IMR-90 (cell line): ENCODE measurements at regions not wholly inside any gene's neighbourhood (a gene's known extent, or its start where the extent isn't known, plus 50 kb on each side); places are given as distances from the start of the nearest gene placed in this dataset.

Experiments used
- ATAC-seq: fragments of 200-7000 bp; cut with Tn5 transposase; 2 replicates; pipeline ENCODE4 v1.9.1; 2020; ENCODE audit warnings: low read depth, mild to moderate bottlenecking, moderate library complexity
- BruUV-seq: library from RNA; stranded (reverse); fragments of 400-500 nt; replicated peaks from 2 replicates; lab custom pipeline; 2021; lab: Mats Ljungman, UMichigan
- CTCF ChIA-PET: fragments of 300-600 bp; formaldehyde crosslinking; extraction: SDS; loops from one replicate; lab custom pipeline; 2021; ENCODE audit warnings: antibody characterized with exemption; lab: Yijun Ruan, JAX
- POLR2A ChIA-PET: fragments of 300-600 bp; sonication (Branson Sonifier 250); formaldehyde crosslinking; loops from one replicate; lab custom pipeline; 2022; ENCODE audit warnings: antibody characterized with exemption; ENCODE audit not compliant: unreplicated experiment; lab: Charles Lee
- DNase-seq: peaks from one replicate; pipeline ENCODE4 v3.0.0; 2013
- H2AFZ ChIP-seq: replicated peaks from 2 replicates; pipeline ENCODE3; 2013; ENCODE audit warnings: low read length, mild to moderate bottlenecking; ENCODE audit not compliant: poor library complexity
- H2AK5ac ChIP-seq: 2 replicates; pipeline ENCODE4 v1.6.1; 2013; ENCODE audit warnings: low read depth, low read length, inconsistent platforms
- H2AK9ac ChIP-seq: replicated peaks from 2 replicates; pipeline ENCODE3; 2013; ENCODE audit warnings: mild to moderate bottlenecking, low read depth, low read length, moderate library complexity; ENCODE audit not compliant: poor library complexity
- H2BK120ac ChIP-seq: 2 replicates; pipeline ENCODE4 v1.6.1; 2013; ENCODE audit warnings: low read depth, low read length, inconsistent platforms
- H2BK15ac ChIP-seq: 3 replicates; pipeline ENCODE4 v1.6.1; 2013; ENCODE audit warnings: low read depth, low read length, inconsistent platforms
- H2BK20ac ChIP-seq: 2 replicates; pipeline ENCODE4 v1.6.1; 2013; ENCODE audit warnings: low read depth, mild to moderate bottlenecking, inconsistent platforms, low read length, moderate library complexity
- H2BK5ac ChIP-seq: 2 replicates; pipeline ENCODE4 v1.6.1; 2013; ENCODE audit warnings: mild to moderate bottlenecking, low read depth, low read length, inconsistent platforms; ENCODE audit not compliant: poor library complexity, severe bottlenecking
- H3K14ac ChIP-seq: replicated peaks from 2 replicates; pipeline ENCODE4 v1.6.1; 2013; ENCODE audit warnings: low read depth, low read length, inconsistent platforms
- H3K18ac ChIP-seq: 2 replicates; pipeline ENCODE4 v1.6.1; 2013; ENCODE audit warnings: low read depth, low read length, control low read depth
- H3K23ac ChIP-seq: 2 replicates; pipeline ENCODE4 v1.6.1; 2013; ENCODE audit warnings: low read depth, low read length, inconsistent platforms
- H3K27ac ChIP-seq: 2 replicates; pipeline ENCODE4 v1.5.1; 2013; ENCODE audit warnings: mild to moderate bottlenecking, control low read depth, low read length; ENCODE audit not compliant: insufficient read depth
- H3K27me3 ChIP-seq: 2 replicates; pipeline ENCODE4 v1.6.1; 2013; ENCODE audit warnings: low read length; ENCODE audit not compliant: control insufficient read depth, insufficient read depth
- H3K36me3 ChIP-seq: 2 replicates; pipeline ENCODE4 v1.6.1; 2013; ENCODE audit warnings: low read length, mixed read lengths; ENCODE audit not compliant: control insufficient read depth, insufficient read depth
- H3K4ac ChIP-seq: 2 replicates; pipeline ENCODE4 v1.6.1; 2013; ENCODE audit warnings: low read depth, low read length, inconsistent platforms
- H3K4me1 ChIP-seq: 2 replicates; pipeline ENCODE4 v1.6.1; 2013; ENCODE audit warnings: low read length, mixed read lengths; ENCODE audit not compliant: control insufficient read depth, insufficient read depth
- H3K4me2 ChIP-seq: 2 replicates; pipeline ENCODE4 v1.6.1; 2013; ENCODE audit warnings: low read depth, mild to moderate bottlenecking, control low read depth, low read length, moderate library complexity
- H3K4me3 ChIP-seq: 2 replicates; pipeline ENCODE4 v1.5.1; 2013; ENCODE audit warnings: low read depth, mild to moderate bottlenecking, control low read depth, low read length, moderate library complexity; ENCODE audit not compliant: insufficient read depth
- H3K56ac ChIP-seq: 2 replicates; pipeline ENCODE4 v1.6.1; 2013; ENCODE audit warnings: low read length, inconsistent platforms; ENCODE audit not compliant: insufficient read depth; ENCODE audit errors: extremely low read depth
- H3K79me1 ChIP-seq, 2 experiments: 2 replicates each; pipeline ENCODE4 v1.6.1; 2013; ENCODE audit warnings: low read length in 2 of 2, inconsistent platforms in 1 of 2, low read depth in 1 of 2
- H3K9ac ChIP-seq: 2 replicates; pipeline ENCODE4 v1.6.1; 2013; ENCODE audit warnings: low read depth, low read length, control low read depth
- H3K9me1 ChIP-seq: 2 replicates; pipeline ENCODE4 v1.6.1; 2013; ENCODE audit warnings: low read length, inconsistent platforms; ENCODE audit not compliant: insufficient read depth
- H3K9me3 ChIP-seq: 2 replicates; pipeline ENCODE4 v1.6.1; 2013; ENCODE audit warnings: low read length; ENCODE audit not compliant: control insufficient read depth, insufficient read depth
- H4K20me1 ChIP-seq: 2 replicates; pipeline ENCODE4 v1.6.1; 2013; ENCODE audit warnings: low read length, inconsistent platforms; ENCODE audit not compliant: insufficient read depth
- H4K5ac ChIP-seq: 2 replicates; pipeline ENCODE4 v1.6.1; 2013; ENCODE audit warnings: mild to moderate bottlenecking, low read depth, low read length, control low read depth
- H4K8ac ChIP-seq, 2 experiments: 2 replicates each; pipeline ENCODE4 v1.6.1; 2013; ENCODE audit warnings: low read depth in 2 of 2, low read length in 2 of 2, control low read depth in 1 of 2, inconsistent platforms in 1 of 2
- H4K91ac ChIP-seq: 2 replicates; pipeline ENCODE4 v1.6.1; 2013; ENCODE audit warnings: low read depth, low read length, inconsistent platforms; ENCODE audit not compliant: insufficient read depth
- FOS ChIP-seq: fragments of 150-350 bp; IDR thresholded peaks from 2 replicates; pipeline ENCODE4 v1.6.1; 2016; ENCODE audit warnings: low read depth, low read length
- MAFK ChIP-seq: IDR thresholded peaks from 2 replicates; pipeline ENCODE4 v1.6.1; 2012; ENCODE audit warnings: low read depth, low read length, improper control_type of control experiment
- MAZ ChIP-seq: IDR thresholded peaks from 2 replicates; pipeline ENCODE4 v1.6.1; 2012; ENCODE audit warnings: low read depth, mild to moderate bottlenecking, low read length, improper control_type of control experiment, moderate library complexity, borderline replicate concordance
- NFE2L2 ChIP-seq: fragments of 150-350 bp; IDR thresholded peaks from 2 replicates; pipeline ENCODE4 v1.6.1; 2016; ENCODE audit warnings: low read depth, mild to moderate bottlenecking, low read length
- POLR2A ChIP-seq: IDR thresholded peaks from 2 replicates; pipeline ENCODE4 v1.6.1; 2012; ENCODE audit warnings: mild to moderate bottlenecking, low read depth, low read length
- RCOR1 ChIP-seq: IDR thresholded peaks from 2 replicates; pipeline ENCODE4 v1.6.1; 2012; ENCODE audit warnings: mild to moderate bottlenecking, low read length, improper control_type of control experiment; ENCODE audit not compliant: insufficient replicate concordance
- WGBS, 2 experiments: methylation state at CpG; one replicate each; pipeline versions ENCODE4 v1.1.5 to v1.1.7; 2013; ENCODE audit warnings: missing lambda C conversion rate in 2 of 2; ENCODE audit not compliant: insufficient read length in 1 of 2; ENCODE audit errors: extremely low coverage in 2 of 2; 5-methylcytosine and 5-hydroxymethylcytosine counted together
- dilution Hi-C: fragments of 300-500 bp; cut with HindIII; formaldehyde crosslinking; loops from one replicate; pipeline ENCODE4 v1.14.3; 2018; ENCODE audit warnings: low sequenced_read_pairs; ENCODE audit not compliant: unreplicated experiment
- in situ Hi-C: fragments of 300-500 bp; cut with MboI; formaldehyde crosslinking; loops from 3 replicates; pipeline ENCODE4 v1.14.3; 2019; ENCODE audit warnings: low sequenced_read_pairs, inconsistent platforms, mixed read lengths
- intact Hi-C: fragments of 100-400 bp; cut with micrococcal nuclease; formaldehyde crosslinking; loops from 2 replicates; pipeline ENCODE4 v1.10.0; 2022
- TF ChIP-seq, protein P1 (sequence below): conservative IDR thresholded peaks from 2 replicates; pipeline ENCODE4 v1.5.1; 2012; ENCODE audit warnings: mild to moderate bottlenecking, low read depth, low read length, improper control_type of control experiment
- TF ChIP-seq, protein P2 (sequence below): fragments of 150-350 bp; IDR thresholded peaks from 2 replicates; pipeline ENCODE4 v1.6.1; 2016; ENCODE audit warnings: low read depth, mild to moderate bottlenecking, low read length, moderate library complexity, borderline replicate concordance

DNA sequence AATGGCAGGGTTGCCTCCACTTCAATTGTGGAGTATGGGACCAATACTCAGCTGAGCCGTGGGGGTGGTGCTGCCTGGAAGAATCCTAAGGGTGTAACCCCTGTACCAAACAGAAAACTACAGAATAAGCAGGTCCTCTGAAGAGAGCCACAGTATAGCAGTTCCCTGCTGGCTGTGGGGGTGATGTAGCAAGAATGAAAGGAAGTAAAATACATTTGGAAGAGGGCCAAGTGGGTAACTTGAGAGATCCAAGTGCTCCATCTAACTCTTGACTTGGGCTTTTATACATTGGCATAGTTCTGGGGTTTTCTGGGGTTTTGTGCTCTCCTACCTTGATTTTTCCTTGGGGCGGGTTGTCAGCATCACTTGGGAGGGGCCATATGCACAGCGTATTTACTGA is 341.4 kb downstream of the OTOL1 start:
- no peak overlapping the region for H2AK9ac ChIP-seq
- ChIA-PET POLR2A (no interaction called here), CTCF (no interaction called here)
- H2AFZ ChIP-seq = no peak overlapping the region
- H3K14ac ChIP-seq = no peak overlapping the region
- intact Hi-C loops = no loop called here
- TF ChIP-seq, protein P1, sequence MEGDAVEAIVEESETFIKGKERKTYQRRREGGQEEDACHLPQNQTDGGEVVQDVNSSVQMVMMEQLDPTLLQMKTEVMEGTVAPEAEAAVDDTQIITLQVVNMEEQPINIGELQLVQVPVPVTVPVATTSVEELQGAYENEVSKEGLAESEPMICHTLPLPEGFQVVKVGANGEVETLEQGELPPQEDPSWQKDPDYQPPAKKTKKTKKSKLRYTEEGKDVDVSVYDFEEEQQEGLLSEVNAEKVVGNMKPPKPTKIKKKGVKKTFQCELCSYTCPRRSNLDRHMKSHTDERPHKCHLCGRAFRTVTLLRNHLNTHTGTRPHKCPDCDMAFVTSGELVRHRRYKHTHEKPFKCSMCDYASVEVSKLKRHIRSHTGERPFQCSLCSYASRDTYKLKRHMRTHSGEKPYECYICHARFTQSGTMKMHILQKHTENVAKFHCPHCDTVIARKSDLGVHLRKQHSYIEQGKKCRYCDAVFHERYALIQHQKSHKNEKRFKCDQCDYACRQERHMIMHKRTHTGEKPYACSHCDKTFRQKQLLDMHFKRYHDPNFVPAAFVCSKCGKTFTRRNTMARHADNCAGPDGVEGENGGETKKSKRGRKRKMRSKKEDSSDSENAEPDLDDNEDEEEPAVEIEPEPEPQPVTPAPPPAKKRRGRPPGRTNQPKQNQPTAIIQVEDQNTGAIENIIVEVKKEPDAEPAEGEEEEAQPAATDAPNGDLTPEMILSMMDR = no peak
- TF ChIP-seq RCOR1 = no peak
- no peak for TF ChIP-seq NFE2L2
- TF ChIP-seq POLR2A = no peak
- no peak for TF ChIP-seq MAFK
- TF ChIP-seq FOS = no peak
- TF ChIP-seq MAZ = no peak
- TF ChIP-seq, protein P2, sequence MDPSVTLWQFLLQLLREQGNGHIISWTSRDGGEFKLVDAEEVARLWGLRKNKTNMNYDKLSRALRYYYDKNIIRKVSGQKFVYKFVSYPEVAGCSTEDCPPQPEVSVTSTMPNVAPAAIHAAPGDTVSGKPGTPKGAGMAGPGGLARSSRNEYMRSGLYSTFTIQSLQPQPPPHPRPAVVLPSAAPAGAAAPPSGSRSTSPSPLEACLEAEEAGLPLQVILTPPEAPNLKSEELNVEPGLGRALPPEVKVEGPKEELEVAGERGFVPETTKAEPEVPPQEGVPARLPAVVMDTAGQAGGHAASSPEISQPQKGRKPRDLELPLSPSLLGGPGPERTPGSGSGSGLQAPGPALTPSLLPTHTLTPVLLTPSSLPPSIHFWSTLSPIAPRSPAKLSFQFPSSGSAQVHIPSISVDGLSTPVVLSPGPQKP = no peak
- no peaks in the 10 kb centered on the region for H3K36me3 ChIP-seq
- no peak overlapping the region for H3K4me2 ChIP-seq
- H3K9ac ChIP-seq = no peak overlapping the region
- H4K8ac ChIP-seq = no peak overlapping the region
- H3K27ac ChIP-seq = no peak overlapping the region
- H2BK5ac ChIP-seq = no peak overlapping the region
- no peaks in the 10 kb centered on the region for H4K20me1 ChIP-seq
- no CpG with 5 or more reads among the region's 3 CpGs for WGBS, 2 experiments
- H3K27me3 ChIP-seq = no peaks in the 10 kb centered on the region
- no peaks in the 10 kb centered on the region for H3K9me3 ChIP-seq
- H3K4me3 ChIP-seq = no peak overlapping the region
- no peak overlapping the region for H2BK15ac ChIP-seq
- H3K56ac ChIP-seq = no peak overlapping the region
- no peak overlapping the region for H2BK20ac ChIP-seq
- no peak overlapping the region for H4K91ac ChIP-seq
- H3K79me1 ChIP-seq = no peaks in the 10 kb centered on the region
- dilution Hi-C loops = no loop called here
- in situ Hi-C loops = no loop called here
- no peaks in the 10 kb centered on the region for H3K9me1 ChIP-seq
- no peak overlapping the region for H4K5ac ChIP-seq
- ATAC-seq = no peak
- H3K4me1 ChIP-seq = no peaks in the 10 kb centered on the region
- DNase-seq = no peak
- BruUV-seq = no TSS peak
- no peak overlapping the region for H3K23ac ChIP-seq
- no peak overlapping the region for H3K18ac ChIP-seq
- no peak overlapping the region for H2BK120ac ChIP-seq
- no peak overlapping the region for H3K4ac ChIP-seq
- H2AK5ac ChIP-seq = no peak overlapping the region
